Transverse colon (tissue), 4 donors: ENCODE measurements at regions not wholly inside any gene's neighbourhood (a gene's known extent, or its start where the extent isn't known, plus 50 kb on each side); places are given as distances from the start of the nearest gene placed in this dataset.

ENCODE experiments used
- CTCF ChIP-seq, 5 experiments: fragments of 200-600 bp in 3 of 5; fragments of 450-650 bp in 2 of 5; sonication (generic) in 3 of 5; IDR thresholded peaks; 1 replicate in 2 of 5; 2 replicates in 3 of 5; pipeline ENCODE4 v1.5.1; 2016 to 2017; ENCODE audit warnings: antibody characterized with exemption in 5 of 5, inconsistent platforms in 3 of 5, mild to moderate bottlenecking in 2 of 5, moderate library complexity in 1 of 5
- POLR2A ChIP-seq: fragments of 450-650 bp; IDR thresholded peaks from one replicate; pipeline ENCODE4 v1.6.1; 2016; ENCODE audit warnings: antibody characterized with exemption, mild to moderate bottlenecking, moderate library complexity
- POLR2AphosphoS5 ChIP-seq, 3 donors: sonication (generic); formaldehyde crosslinking; IDR thresholded peaks; one replicate each; pipeline ENCODE4 v1.6.1; 2016; ENCODE audit warnings: antibody characterized with exemption in 3 of 3

- TF ChIP-seq CTCF (IDR thresholded peaks at IDR 0.05) = no peak
- no peak for TF ChIP-seq POLR2A
- no peak for TF ChIP-seq POLR2AphosphoS5 (IDR thresholded peaks at IDR 0.05)
Observed at GRCh38 chr2:88250404-88250803, 80.3 kb downstream of the THNSL2 start.
